Hepatocyte (in vitro differentiated cells): ENCODE measurements at regions not wholly inside any gene's neighbourhood (a gene's known extent, or its start where the extent isn't known, plus 50 kb on each side); places are given as distances from the start of the nearest gene placed in this dataset.

Source experiments
- DNase-seq: peaks from one replicate; pipeline ENCODE4 v3.0.0-alpha.2; 2016; ENCODE audit warnings: low spot score
- H2AFZ ChIP-seq: fragments of 200-600 bp; sonication (generic); 2 replicates; pipeline ENCODE4 v1.6.0; 2016; ENCODE audit warnings: antibody characterized with exemption, mild to moderate bottlenecking
- H3K27ac ChIP-seq: fragments of 200-600 bp; sonication (generic); 2 replicates; pipeline ENCODE4 v1.5.1; 2016; ENCODE audit warnings: mild to moderate bottlenecking
- H3K27me3 ChIP-seq: fragments of 200-600 bp; sonication (generic); 2 replicates; pipeline ENCODE4 v1.6.1; 2016
- H3K36me3 ChIP-seq: fragments of 200-600 bp; sonication (generic); replicated peaks from 2 replicates; pipeline ENCODE4 v1.5.1; 2016; ENCODE audit warnings: low read depth; ENCODE audit not compliant: insufficient read depth
- H3K4me1 ChIP-seq: fragments of 200-600 bp; sonication (generic); 2 replicates; pipeline ENCODE4 v1.5.1; 2016; ENCODE audit warnings: mild to moderate bottlenecking, moderate library complexity; ENCODE audit not compliant: insufficient read depth
- H3K4me2 ChIP-seq: fragments of 200-600 bp; sonication (generic); 2 replicates; pipeline ENCODE4 v1.6.0; 2016
- H3K4me3 ChIP-seq: fragments of 200-600 bp; sonication (generic); 2 replicates; pipeline ENCODE4 v1.5.1; 2016; ENCODE audit warnings: mild to moderate bottlenecking
- H3K79me2 ChIP-seq: fragments of 200-600 bp; sonication (generic); 2 replicates; pipeline ENCODE4 v1.6.0; 2017; ENCODE audit warnings: mild to moderate bottlenecking
- H3K9me2 ChIP-seq: fragments of 200-600 bp; sonication (generic); replicated peaks from 2 replicates; pipeline ENCODE4 v1.6.0; 2017; ENCODE audit warnings: mild to moderate bottlenecking; ENCODE audit not compliant: insufficient read depth
- H3K9me3 ChIP-seq: fragments of 200-600 bp; sonication (generic); 2 replicates; pipeline ENCODE4 v1.5.1; 2016; ENCODE audit warnings: low read depth, mild to moderate bottlenecking
- H4K20me1 ChIP-seq: fragments of 200-600 bp; sonication (generic); 2 replicates; pipeline ENCODE4 v1.6.0; 2016; ENCODE audit warnings: mild to moderate bottlenecking; ENCODE audit not compliant: insufficient read depth, poor library complexity, severe bottlenecking
- CTCF ChIP-seq: fragments of 200-600 bp; sonication (generic); IDR thresholded peaks from 2 replicates; pipeline ENCODE4 v1.5.1; 2016; ENCODE audit warnings: antibody characterized with exemption, mild to moderate bottlenecking; ENCODE audit not compliant: poor library complexity
- EZH2 ChIP-seq: fragments of 200-600 bp; sonication (generic); IDR thresholded peaks from 2 replicates; pipeline ENCODE4 v1.6.1; 2016; ENCODE audit warnings: antibody characterized with exemption, mild to moderate bottlenecking, borderline replicate concordance
- EZH2phosphoT487 ChIP-seq: fragments of 200-600 bp; sonication (generic); IDR thresholded peaks from one replicate; pipeline ENCODE4 v1.6.1; 2018; ENCODE audit warnings: antibody characterized with exemption, mild to moderate bottlenecking, low read depth, moderate library complexity; ENCODE audit not compliant: unreplicated experiment, severe bottlenecking
- WGBS: methylation state at CpG from one replicate; pipeline ENCODE4 v1.1.6; 2016; ENCODE audit warnings: low lambda C conversion rate; ENCODE audit errors: missing lambda C conversion rate; 5-methylcytosine and 5-hydroxymethylcytosine counted together

DNA sequence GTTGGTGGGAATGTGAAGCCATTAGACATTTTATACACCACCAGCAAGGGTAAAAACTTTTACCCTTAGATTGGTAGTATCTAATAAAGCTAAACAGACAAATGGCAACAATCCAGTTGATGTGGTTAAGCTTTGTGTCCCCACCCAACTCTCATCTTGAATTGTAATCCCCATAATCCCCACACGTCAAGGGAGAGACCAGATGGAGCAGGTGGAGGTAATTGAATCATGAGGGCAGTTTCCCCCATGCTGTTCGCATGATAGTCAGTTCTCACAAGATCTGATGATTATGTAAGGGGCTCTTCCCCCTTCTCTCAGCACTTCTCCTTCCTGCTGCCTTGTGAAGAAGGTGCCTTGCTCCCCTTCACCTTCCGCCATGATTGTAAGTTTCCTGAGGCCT, 602.3 kb downstream of the NUF2 start:
- Histone ChIP-seq H2AFZ (no peak overlapping the region), H3K4me3 (no peak overlapping the region), H3K36me3 (no peaks in the 10 kb centered on the region), H3K9me3 (no peaks in the 10 kb centered on the region), H3K4me2 (no peak overlapping the region), H4K20me1 (no peaks in the 10 kb centered on the region), H3K4me1 (no peaks in the 10 kb centered on the region), H3K27ac (no peak overlapping the region), H3K27me3 (peaks cover 3% of the 10 kb centered on the region), H3K79me2 (no peaks in the 10 kb centered on the region), H3K9me2 (no peaks in the 10 kb centered on the region)
- TF ChIP-seq EZH2phosphoT487 (no peak), CTCF (no peak), EZH2 (no peak)
- WGBS = 94% methylated on average over 3 of the region's 3 CpGs
- no peak for DNase-seq

DNA sequence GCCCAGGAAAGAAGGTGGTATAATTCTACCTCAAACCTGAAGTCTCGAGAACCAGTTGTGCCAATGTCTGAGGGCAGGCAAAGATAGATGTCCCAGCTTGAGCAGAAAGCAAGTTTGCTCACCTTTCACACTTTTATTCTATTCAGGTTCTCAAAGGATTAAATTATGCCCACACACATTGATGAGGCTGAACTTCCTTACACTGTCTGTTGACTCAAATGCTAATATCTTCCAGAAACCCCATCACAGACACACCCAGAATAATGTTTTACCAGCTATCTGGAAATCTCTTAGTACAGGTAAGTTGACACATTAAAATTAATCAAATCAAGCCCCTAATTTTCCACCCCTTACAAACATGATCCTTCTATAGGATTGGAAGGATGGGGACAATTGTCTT, 605.7 kb downstream of the NUF2 start:
- TF ChIP-seq CTCF (no peak), EZH2phosphoT487 (no peak), EZH2 (no peak)
- H3K79me2 ChIP-seq = no peaks in the 10 kb centered on the region
- H4K20me1 ChIP-seq = no peaks in the 10 kb centered on the region
- no peak overlapping the region for H3K4me3 ChIP-seq
- no peaks in the 10 kb centered on the region for H3K9me3 ChIP-seq
- H3K36me3 ChIP-seq = no peaks in the 10 kb centered on the region
- no peak overlapping the region for H2AFZ ChIP-seq
- peaks cover 3% of the 10 kb centered on the region for H3K27me3 ChIP-seq
- WGBS = 84% methylated on average over 1 of the region's 1 CpG
- H3K27ac ChIP-seq = no peak overlapping the region
- H3K4me1 ChIP-seq = no peaks in the 10 kb centered on the region
- DNase-seq = no peak
- H3K9me2 ChIP-seq = no peaks in the 10 kb centered on the region
- no peak overlapping the region for H3K4me2 ChIP-seq

GRCh38 chr1:163928069-163928468, 606.3 kb downstream of the NUF2 start:
- DNase-seq = no peak
- no peaks in the 10 kb centered on the region for H3K36me3 ChIP-seq
- no peaks in the 10 kb centered on the region for H4K20me1 ChIP-seq
- no peaks in the 10 kb centered on the region for H3K9me2 ChIP-seq
- H3K4me2 ChIP-seq = no peak overlapping the region
- no peaks in the 10 kb centered on the region for H3K79me2 ChIP-seq
- TF ChIP-seq CTCF (no peak), EZH2phosphoT487 (no peak), EZH2 (no peak)
- no peaks in the 10 kb centered on the region for H3K4me1 ChIP-seq
- no peaks in the 10 kb centered on the region for H3K9me3 ChIP-seq
- H3K27ac ChIP-seq = no peak overlapping the region
- H3K4me3 ChIP-seq = no peak overlapping the region
- H3K27me3 ChIP-seq = peaks cover 3% of the 10 kb centered on the region
- no peak overlapping the region for H2AFZ ChIP-seq

DNA sequence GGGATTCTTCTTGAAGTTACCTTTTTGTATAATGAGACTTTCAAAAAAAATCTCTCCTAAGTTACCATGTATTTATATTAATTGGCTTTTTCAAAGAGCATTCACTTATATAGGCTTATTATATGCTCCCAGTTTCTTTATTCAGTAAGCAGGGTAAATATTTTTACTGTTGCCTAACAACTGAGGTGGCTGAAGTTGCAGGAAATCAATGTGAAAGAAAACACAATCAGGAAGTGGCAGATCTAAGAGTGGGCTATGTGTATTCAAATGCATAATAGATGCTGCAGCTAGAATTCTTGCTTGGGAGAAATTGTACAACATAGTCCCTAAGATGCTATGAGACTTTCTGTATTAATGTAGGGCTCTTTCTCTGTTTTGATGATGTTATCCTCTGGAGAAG, 606.9 kb downstream of the NUF2 start:
- Histone ChIP-seq H3K9me3 (no peaks in the 10 kb centered on the region), H2AFZ (no peak overlapping the region), H3K4me3 (no peak overlapping the region), H3K79me2 (no peaks in the 10 kb centered on the region), H3K9me2 (no peaks in the 10 kb centered on the region), H3K36me3 (no peaks in the 10 kb centered on the region), H3K27ac (no peak overlapping the region), H3K4me1 (no peaks in the 10 kb centered on the region), H4K20me1 (no peaks in the 10 kb centered on the region), H3K4me2 (no peak overlapping the region), H3K27me3 (peaks cover 3% of the 10 kb centered on the region)
- TF ChIP-seq EZH2 (no peak), EZH2phosphoT487 (no peak), CTCF (no peak)
- no peak for DNase-seq
